Cardiac fibroblast (primary cell): ENCODE measurements at regions not wholly inside any gene's neighbourhood (a gene's known extent, or its start where the extent isn't known, plus 50 kb on each side); places are given as distances from the start of the nearest gene placed in this dataset.

Experiments used
- DNase-seq, 2 donors: peaks; one replicate each; pipeline versions ENCODE4 v3.0.0 to v3.0.0-alpha.2; 2010; ENCODE audit warnings: low read depth in 2 of 2
- H3K4me3 ChIP-seq, 2 donors: replicated peaks in 1 of 2; 1 replicate in 1 of 2; 2 replicates in 1 of 2; pipeline ENCODE4 v1.5.1; 2011; ENCODE audit warnings: low read depth in 2 of 2, low read length in 2 of 2, mild to moderate bottlenecking in 2 of 2, moderate library complexity in 1 of 2
- TF ChIP-seq, protein P1 (sequence below): IDR thresholded peaks from one replicate; pipeline ENCODE4 v1.5.1; 2011; ENCODE audit warnings: low read depth, mild to moderate bottlenecking, low read length, inconsistent platforms

DNA sequence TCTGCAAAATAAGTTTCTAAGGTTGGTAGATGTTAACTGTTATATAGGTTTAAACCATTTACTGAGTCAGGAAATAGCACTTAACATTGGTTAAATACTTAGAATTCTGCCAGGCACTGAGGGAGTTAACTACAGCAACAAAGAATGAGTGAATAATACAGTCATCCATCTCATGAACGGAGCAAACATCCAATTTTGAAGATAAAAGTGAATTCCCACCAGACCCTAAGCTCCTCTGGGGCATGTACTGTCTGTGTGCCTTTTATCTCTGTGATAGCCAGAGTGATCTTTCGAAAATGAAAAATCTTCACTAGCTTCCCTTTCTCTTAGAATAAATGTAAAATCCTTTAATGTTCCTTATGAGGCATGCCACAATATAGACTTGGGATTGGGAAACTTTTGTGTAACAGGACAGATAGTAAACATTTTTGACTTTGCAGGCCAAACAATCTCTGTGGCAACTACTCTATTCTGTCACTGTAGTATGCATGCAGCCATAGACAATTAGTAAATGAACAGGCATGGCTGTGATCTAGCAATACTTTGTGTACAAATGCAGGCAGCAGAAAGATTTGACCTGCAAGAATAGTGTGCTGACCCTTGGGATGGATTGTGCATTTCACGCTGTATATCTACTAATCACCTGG, 294.5 kb upstream of the LMCD1 start:
- H3K4me3 ChIP-seq = no peak overlapping the region
- DNase-seq = no peak
- TF ChIP-seq, protein P1, sequence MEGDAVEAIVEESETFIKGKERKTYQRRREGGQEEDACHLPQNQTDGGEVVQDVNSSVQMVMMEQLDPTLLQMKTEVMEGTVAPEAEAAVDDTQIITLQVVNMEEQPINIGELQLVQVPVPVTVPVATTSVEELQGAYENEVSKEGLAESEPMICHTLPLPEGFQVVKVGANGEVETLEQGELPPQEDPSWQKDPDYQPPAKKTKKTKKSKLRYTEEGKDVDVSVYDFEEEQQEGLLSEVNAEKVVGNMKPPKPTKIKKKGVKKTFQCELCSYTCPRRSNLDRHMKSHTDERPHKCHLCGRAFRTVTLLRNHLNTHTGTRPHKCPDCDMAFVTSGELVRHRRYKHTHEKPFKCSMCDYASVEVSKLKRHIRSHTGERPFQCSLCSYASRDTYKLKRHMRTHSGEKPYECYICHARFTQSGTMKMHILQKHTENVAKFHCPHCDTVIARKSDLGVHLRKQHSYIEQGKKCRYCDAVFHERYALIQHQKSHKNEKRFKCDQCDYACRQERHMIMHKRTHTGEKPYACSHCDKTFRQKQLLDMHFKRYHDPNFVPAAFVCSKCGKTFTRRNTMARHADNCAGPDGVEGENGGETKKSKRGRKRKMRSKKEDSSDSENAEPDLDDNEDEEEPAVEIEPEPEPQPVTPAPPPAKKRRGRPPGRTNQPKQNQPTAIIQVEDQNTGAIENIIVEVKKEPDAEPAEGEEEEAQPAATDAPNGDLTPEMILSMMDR = no peak

DNA sequence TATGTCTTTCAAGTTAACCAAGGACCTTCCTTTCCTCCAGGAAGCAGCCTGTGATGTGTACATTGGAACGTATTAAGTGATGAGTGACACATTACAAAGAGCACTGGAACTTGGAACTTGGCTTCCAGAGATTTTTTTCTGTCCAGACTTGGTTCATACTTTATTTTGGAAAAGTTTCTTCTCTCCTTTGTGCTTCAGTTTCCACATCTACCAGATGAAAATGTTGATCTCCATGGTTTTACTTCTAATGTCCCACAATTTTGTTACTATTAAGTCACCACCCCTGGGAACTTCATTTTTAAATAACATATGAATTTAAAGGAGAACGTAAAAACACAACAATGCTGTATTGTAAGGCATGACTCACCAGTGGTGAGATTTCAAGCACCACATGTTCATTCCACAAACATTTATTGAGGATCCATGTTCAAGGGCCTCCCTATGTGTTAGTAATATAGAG, 290.7 kb upstream of the LMCD1 start:
- DNase-seq = peak; percentile 11 to 37
- H3K4me3 ChIP-seq = no peak overlapping the region
- TF ChIP-seq, protein P1 = no peak

DNA sequence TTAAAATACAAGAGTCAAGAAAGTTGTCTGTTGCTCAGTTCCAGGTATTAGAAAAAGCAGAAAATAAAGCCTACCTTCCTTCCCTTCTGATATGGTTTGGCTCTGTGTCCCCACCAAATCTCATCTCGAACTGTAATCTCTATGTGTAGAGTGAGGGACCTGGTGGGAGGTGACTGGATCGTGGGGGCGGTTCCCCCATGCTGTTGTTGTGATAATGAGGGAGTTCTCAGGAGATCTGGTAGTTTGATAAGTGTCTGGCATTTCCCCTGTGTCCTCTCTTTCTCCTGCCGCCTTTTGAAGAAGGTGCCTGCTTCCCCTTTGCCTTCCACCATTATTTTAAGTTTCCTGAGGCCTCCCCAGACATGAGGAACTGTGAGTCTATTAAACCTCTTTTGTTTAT, 288.8 kb upstream of the LMCD1 start:
- TF ChIP-seq, protein P1 = no peak
- no peak for DNase-seq
- no peak overlapping the region for H3K4me3 ChIP-seq

DNA sequence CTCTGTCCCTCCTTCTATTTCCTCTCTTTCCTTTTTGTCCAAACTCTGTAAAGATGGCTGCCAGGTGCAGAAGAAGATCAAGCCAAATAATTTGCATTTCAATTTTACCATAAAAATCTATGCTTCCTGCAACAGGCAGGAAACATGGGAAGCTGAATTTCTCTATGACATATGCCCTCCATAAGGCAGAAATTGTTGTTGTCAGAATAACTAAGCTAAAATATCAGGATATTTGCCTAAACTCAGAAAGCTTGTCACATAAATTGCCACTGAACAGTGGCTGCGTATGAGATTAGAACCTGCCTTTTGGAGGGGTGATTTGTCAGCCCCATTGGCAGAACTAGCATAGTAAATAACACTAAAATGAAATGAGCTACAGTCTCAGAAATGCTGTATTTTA, 288.3 kb upstream of the LMCD1 start:
- no peak overlapping the region for H3K4me3 ChIP-seq
- no peak for DNase-seq
- TF ChIP-seq, protein P1 = no peak

DNA sequence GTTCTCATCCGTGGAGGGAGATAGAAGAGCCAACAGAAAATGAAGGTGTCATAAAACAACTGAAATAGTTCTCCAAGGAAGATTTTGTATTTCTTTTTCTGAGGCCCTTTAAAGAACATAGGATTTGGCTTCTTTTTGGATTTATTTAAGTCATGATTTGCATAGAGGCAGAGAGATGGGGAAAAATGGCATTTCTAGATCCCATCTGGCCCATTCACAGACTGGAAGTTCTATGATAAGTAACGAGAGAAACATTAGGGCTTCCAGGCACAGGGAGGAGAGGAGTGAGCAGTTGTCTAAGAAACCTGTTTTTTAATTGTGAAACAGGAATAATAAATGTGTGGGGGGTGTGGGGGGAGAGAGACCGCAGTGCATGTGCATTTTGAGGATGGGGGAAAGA, 285.8 kb upstream of the LMCD1 start:
- no peak overlapping the region for H3K4me3 ChIP-seq
- DNase-seq = no peak
- TF ChIP-seq, protein P1 = no peak

DNA sequence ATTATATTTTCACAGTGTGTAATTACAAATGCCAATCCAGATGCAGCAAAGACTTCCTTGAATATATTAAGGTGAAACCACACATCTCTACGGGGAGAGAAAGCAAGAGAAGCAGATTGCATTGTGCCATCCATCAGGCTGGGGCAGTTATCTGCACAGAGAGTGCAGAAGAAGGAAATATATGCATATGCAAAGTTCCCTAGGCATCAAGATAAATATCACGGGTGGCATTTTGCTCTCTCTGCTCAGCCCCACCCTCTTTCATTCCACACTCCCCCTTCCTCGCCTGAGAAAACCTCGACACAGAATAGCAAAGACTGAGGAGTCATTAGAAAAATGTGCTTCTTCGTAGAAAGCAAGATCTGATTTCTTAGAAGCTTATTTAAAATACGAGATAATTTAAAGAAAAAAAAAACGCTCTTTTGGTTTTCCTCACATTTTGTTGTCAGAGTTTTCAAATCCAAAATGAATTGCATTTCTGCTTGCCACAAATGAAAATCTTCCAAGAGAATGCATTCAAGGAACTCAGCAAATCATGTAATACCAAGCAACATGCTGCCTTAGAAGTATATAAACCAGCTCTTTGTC, 283.2 kb upstream of the LMCD1 start:
- H3K4me3 ChIP-seq = no peak overlapping the region
- TF ChIP-seq, protein P1 = no peak
- DNase-seq = no peak
